VCaP (cell line): ENCODE measurements at regions not wholly inside any gene's neighbourhood (a gene's known extent, or its start where the extent isn't known, plus 50 kb on each side); places are given as distances from the start of the nearest gene placed in this dataset.
"Not testable (repeated sequence)": the region's sequence is repeated elsewhere in the genome, so short reads cannot be mapped to it uniquely, and the experiment has no call there.

Experiments used
- H3K27ac ChIP-seq: fragments of 450-650 bp; 2 replicates; pipeline ENCODE4 v1.5.1; 2017
- TF ChIP-seq, protein P1 (sequence below): fragments of 450-650 bp; conservative IDR thresholded peaks from 2 replicates; pipeline ENCODE4 v1.5.1; 2017; ENCODE audit warnings: mild to moderate bottlenecking, moderate library complexity

DNA sequence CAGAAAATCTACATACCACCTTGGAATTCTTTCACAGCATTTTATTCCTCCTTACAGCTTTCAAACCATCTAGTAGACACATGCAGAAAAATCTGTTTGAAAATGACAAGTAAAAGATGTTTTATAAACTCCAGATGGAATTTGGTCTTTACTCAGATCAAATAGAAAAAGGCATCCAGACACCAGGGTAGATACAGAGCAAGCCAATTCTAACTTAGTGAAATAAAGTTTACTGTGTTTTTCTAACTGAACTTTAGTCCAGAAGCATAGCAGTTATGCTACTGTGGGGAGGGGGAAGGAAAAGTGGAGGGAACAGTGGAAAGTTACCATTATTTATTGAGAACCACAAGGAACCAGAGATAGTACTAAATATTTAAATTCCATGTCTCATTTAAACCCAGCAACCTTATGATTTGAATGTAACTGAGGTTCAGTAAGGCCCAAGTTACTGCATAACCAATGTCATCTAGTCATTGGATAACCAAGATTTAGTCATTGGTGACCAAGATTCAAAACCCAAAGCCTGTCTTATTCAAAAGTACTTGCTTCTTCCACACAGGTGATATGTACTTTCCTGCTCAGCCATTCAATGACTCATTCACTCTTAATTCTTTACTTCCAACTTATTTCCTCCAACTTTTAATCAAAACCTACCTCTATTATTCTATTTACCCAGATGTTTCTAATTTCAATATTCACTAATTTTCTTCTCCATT lies 57.7 kb downstream of the RAD51AP2 start:
- H3K27ac ChIP-seq: no peak overlapping the region
- TF ChIP-seq, protein P1, sequence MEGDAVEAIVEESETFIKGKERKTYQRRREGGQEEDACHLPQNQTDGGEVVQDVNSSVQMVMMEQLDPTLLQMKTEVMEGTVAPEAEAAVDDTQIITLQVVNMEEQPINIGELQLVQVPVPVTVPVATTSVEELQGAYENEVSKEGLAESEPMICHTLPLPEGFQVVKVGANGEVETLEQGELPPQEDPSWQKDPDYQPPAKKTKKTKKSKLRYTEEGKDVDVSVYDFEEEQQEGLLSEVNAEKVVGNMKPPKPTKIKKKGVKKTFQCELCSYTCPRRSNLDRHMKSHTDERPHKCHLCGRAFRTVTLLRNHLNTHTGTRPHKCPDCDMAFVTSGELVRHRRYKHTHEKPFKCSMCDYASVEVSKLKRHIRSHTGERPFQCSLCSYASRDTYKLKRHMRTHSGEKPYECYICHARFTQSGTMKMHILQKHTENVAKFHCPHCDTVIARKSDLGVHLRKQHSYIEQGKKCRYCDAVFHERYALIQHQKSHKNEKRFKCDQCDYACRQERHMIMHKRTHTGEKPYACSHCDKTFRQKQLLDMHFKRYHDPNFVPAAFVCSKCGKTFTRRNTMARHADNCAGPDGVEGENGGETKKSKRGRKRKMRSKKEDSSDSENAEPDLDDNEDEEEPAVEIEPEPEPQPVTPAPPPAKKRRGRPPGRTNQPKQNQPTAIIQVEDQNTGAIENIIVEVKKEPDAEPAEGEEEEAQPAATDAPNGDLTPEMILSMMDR: no peak

DNA sequence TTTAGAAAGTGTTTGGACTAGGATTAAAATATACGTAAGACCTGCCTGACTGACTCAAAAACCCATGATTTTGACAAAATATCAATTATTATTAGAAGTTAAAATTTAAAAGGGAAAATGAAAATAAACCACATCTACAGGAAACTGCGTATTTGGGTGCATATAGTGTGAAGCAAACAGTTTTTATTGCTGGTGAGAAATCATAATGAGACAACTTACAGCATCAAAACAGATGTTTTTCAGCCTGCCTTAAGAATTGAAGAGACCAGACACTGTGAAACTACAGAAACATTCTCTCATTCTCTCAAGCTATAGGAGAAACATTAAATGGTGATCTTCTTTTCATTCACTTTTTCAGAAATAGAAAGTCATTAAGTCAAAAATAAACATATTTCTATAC lies 62.9 kb downstream of the RAD51AP2 start:
- TF ChIP-seq, protein P1: no peak
- H3K27ac ChIP-seq: no peak overlapping the region

DNA sequence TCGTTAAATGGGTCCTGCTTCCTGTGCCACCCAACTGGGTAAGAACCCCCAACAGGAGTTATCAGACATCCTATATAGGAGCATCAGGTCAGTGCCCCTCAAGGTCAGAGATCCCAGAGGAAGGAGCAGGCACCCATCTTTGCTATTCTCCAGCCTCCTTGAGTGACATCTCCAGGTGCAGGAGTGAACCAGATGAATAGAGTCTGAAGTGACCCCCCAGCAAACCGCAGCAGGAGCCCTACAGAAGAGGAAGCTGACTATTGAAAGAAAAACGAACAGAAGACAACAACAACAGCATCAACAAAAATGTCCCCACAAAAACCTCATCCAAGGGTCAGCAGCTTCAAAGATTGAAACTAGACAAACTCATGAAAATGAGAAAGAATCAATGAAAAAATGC lies 72.0 kb downstream of the RAD51AP2 start:
- not testable (repeated sequence) for H3K27ac ChIP-seq

- TF ChIP-seq, protein P1: no peak
- H3K27ac ChIP-seq: no peak overlapping the region
Observed at GRCh38 chr2:17445744-17446143, 72.5 kb downstream of the RAD51AP2 start.

DNA sequence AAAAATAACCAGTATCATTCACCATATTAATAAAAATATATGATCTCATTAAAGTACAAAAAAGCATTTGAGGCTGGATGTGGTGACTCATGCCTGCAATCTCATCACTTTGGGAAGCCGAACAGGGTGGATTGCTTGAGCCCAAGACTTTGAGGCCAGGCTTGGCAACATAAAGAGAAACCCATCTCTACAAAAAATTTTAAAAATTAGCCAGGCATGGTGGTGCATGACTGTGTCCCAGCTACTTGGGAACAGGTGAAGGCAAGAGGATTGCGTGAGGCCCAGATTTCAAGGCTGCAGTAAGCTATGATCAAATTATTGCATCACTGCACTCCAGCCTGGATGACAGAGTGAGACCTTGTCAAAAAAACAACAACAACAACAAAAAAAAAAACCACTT lies 75.9 kb downstream of the RAD51AP2 start:
- H3K27ac ChIP-seq: no peak overlapping the region
- TF ChIP-seq, protein P1: no peak

DNA sequence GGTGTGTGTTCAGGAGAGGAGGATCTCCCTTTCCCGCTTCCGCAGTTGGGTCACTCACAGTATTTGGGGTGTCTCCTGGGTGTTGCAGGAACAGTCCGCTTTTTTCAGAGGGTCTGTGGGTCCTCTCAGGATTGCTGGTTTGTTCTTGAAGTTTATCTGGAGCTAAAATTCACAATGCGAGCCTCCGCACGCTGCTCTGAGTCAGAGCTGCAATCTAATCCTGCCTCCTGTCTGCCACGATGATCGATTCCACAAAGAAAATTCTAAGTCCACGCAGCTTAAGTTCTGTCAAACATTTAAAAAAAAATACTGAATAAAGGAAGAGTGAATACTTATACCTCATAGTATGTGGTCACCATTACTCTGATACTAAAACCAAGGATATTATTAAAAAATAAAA lies 76.5 kb downstream of the RAD51AP2 start:
- no peak overlapping the region for H3K27ac ChIP-seq
- TF ChIP-seq, protein P1: no peak

DNA sequence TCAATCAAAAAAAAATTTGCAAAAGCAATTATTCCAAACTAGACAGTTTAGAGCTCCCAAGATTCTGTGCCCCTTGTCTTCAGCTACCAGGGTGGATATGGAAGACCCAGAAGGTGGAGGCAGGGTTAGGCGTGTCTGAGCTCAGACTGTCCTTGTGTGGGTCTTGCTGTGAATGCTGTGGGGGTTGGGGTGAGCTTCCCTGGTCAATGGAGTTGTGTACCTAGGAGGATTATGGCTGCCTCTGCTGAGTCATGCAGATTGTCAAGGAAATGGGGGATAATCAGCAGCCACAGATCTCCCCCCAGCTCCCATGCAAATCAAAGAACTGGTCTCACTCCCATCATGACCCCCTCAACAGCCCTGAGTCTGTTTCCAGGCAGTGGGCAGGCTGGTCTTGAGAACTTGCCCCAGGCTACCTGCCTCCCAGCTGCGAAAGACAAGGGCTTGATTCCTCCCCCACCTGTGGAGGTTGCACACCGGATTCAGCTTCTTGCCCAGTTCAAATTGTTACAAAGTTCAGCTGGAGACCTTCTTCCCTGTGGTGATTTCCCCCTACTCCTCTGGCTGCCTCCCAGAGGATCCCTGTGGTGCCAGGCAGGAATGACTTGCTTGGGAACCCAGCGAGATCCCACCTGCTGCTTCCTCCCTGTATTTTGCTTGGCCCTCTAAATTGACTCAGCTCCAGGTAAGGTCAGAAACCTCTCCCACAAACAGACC lies 77.0 kb downstream of the RAD51AP2 start:
- TF ChIP-seq, protein P1: no peak
- no peak overlapping the region for H3K27ac ChIP-seq

- H3K27ac ChIP-seq: no peak overlapping the region
- TF ChIP-seq, protein P1: no peak
Observed at GRCh38 chr2:17430326-17430725, 87.9 kb downstream of the RAD51AP2 start.
